Testis (tissue), 2 donors: ENCODE measurements at regions not wholly inside any gene's neighbourhood (a gene's known extent, or its start where the extent isn't known, plus 50 kb on each side); places are given as distances from the start of the nearest gene placed in this dataset.

ENCODE experiments used
- POLR2A ChIP-seq: fragments of 450-650 bp; IDR thresholded peaks from one replicate; pipeline ENCODE4 v1.6.1; 2017; ENCODE audit warnings: antibody characterized with exemption, mild to moderate bottlenecking, moderate library complexity
- TF ChIP-seq, protein P1 (sequence below), 3 experiments: fragments of 450-650 bp in 2 of 3; fragments of 200-600 bp in 1 of 3; sonication (generic) in 1 of 3; IDR thresholded peaks; one replicate each; pipeline ENCODE4 v1.5.1; 2016 to 2019; ENCODE audit warnings: antibody characterized with exemption in 3 of 3, mild to moderate bottlenecking in 2 of 3, moderate library complexity in 1 of 3

GRCh38 chr2:190762566-190762965 is 113.7 kb downstream of the NAB1 start:
- TF ChIP-seq, protein P1, sequence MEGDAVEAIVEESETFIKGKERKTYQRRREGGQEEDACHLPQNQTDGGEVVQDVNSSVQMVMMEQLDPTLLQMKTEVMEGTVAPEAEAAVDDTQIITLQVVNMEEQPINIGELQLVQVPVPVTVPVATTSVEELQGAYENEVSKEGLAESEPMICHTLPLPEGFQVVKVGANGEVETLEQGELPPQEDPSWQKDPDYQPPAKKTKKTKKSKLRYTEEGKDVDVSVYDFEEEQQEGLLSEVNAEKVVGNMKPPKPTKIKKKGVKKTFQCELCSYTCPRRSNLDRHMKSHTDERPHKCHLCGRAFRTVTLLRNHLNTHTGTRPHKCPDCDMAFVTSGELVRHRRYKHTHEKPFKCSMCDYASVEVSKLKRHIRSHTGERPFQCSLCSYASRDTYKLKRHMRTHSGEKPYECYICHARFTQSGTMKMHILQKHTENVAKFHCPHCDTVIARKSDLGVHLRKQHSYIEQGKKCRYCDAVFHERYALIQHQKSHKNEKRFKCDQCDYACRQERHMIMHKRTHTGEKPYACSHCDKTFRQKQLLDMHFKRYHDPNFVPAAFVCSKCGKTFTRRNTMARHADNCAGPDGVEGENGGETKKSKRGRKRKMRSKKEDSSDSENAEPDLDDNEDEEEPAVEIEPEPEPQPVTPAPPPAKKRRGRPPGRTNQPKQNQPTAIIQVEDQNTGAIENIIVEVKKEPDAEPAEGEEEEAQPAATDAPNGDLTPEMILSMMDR (IDR thresholded peaks at IDR 0.05): no peak
- no peak for TF ChIP-seq POLR2A
